ENCODE measurements at regions not wholly inside any gene's neighbourhood (a gene's known extent, or its start where the extent isn't known, plus 50 kb on each side); places are given as distances from the start of the nearest gene placed in this dataset.

GRCh38 chr5:18321262-18321942 lies 687.1 kb downstream of the TAF11L14 start:
- Histone ChIP-seq H3K27me3 (no peaks in the 10 kb centered on the region), H3K9me3 (ENCODE audit: low read depth) (no peaks in the 10 kb centered on the region), H3K27ac (no peak overlapping the region), H3K4me3 (no peak overlapping the region), H3K36me3 (no peaks in the 10 kb centered on the region), H3K4me1 (ENCODE audit: low read depth) (no peaks in the 10 kb centered on the region)
- TF ChIP-seq CTCF (IDR thresholded peaks at IDR 0.05; ENCODE audit: low read depth, low read length) = no peak
- DNase-seq (ENCODE audit: low read depth in 1 of 2, low spot score in 1 of 2) = no peak

- Histone ChIP-seq H3K27ac (no peak overlapping the region), H3K27me3 (no peaks in the 10 kb centered on the region), H3K36me3 (no peaks in the 10 kb centered on the region), H3K9me3 (ENCODE audit: low read depth) (no peaks in the 10 kb centered on the region), H3K4me3 (no peak overlapping the region), H3K4me1 (ENCODE audit: low read depth) (no peaks in the 10 kb centered on the region)
- DNase-seq (ENCODE audit: low read depth in 1 of 2, low spot score in 1 of 2) = no peak
- TF ChIP-seq CTCF (IDR thresholded peaks at IDR 0.05; ENCODE audit: low read depth, low read length) = no peak
Measured at GRCh38 chr5:18323891-18324290, 689.6 kb downstream of the TAF11L14 start.

GRCh38 chr5:18325431-18325830 lies 691.2 kb downstream of the TAF11L14 start:
- Histone ChIP-seq H3K27me3 (no peaks in the 10 kb centered on the region), H3K36me3 (no peaks in the 10 kb centered on the region)
- no peak for DNase-seq (ENCODE audit: low read depth in 1 of 2, low spot score in 1 of 2)

GRCh38 chr5:18329328-18329727 lies 695.1 kb downstream of the TAF11L14 start:
- H3K36me3 ChIP-seq = no peaks in the 10 kb centered on the region
- no peak for DNase-seq (ENCODE audit: low read depth in 1 of 2, low spot score in 1 of 2)
- H3K4me3 ChIP-seq = no peak overlapping the region
- TF ChIP-seq CTCF (IDR thresholded peaks at IDR 0.05; ENCODE audit: low read depth, low read length) = no peak
- no peaks in the 10 kb centered on the region for H3K4me1 ChIP-seq (ENCODE audit: low read depth)
- no peaks in the 10 kb centered on the region for H3K9me3 ChIP-seq (ENCODE audit: low read depth)
- no peak overlapping the region for H3K27ac ChIP-seq
- H3K27me3 ChIP-seq = no peaks in the 10 kb centered on the region

More at GRCh38 chr5:18325431-18325830, 691.2 kb downstream of the TAF11L14 start:
- no peaks in the 10 kb centered on the region for H3K9me3 ChIP-seq (ENCODE audit: low read depth)
- no peak for TF ChIP-seq CTCF (IDR thresholded peaks at IDR 0.05; ENCODE audit: low read depth, low read length)
- no peaks in the 10 kb centered on the region for H3K4me1 ChIP-seq (ENCODE audit: low read depth)
- no peak overlapping the region for H3K4me3 ChIP-seq
- no peak overlapping the region for H3K27ac ChIP-seq

GRCh38 chr5:18333841-18334240 lies 699.6 kb downstream of the TAF11L14 start:
- Histone ChIP-seq H3K36me3 (no peaks in the 10 kb centered on the region), H3K27ac (no peak overlapping the region), H3K27me3 (no peaks in the 10 kb centered on the region), H3K9me3 (ENCODE audit: low read depth) (no peaks in the 10 kb centered on the region), H3K4me1 (ENCODE audit: low read depth) (no peaks in the 10 kb centered on the region), H3K4me3 (no peak overlapping the region)
- TF ChIP-seq CTCF (IDR thresholded peaks at IDR 0.05; ENCODE audit: low read depth, low read length) = no peak
- no peak for DNase-seq (ENCODE audit: low read depth in 1 of 2, low spot score in 1 of 2)

Measured in cardiac muscle cell (in vitro differentiated cells and primary cell).